B cell (primary cell): ENCODE measurements at regions not wholly inside any gene's neighbourhood (a gene's known extent, or its start where the extent isn't known, plus 50 kb on each side); places are given as distances from the start of the nearest gene placed in this dataset.

ENCODE experiments used
- ATAC-seq: fragments of 200-7000 bp; cut with Tn5 transposase; one replicate; pipeline ENCODE4 v1.10.0; 2021; ENCODE audit warnings: low read depth, mild to moderate bottlenecking, moderate number of reproducible peaks, moderate library complexity
- CTCF ChIA-PET: fragments of 350-600 bp; sonication (Branson Sonifier 250); formaldehyde crosslinking; loops from one replicate; lab custom pipeline; 2021; ENCODE audit warnings: antibody characterized with exemption, inconsistent platforms; lab: Charles Lee
- POLR2A ChIA-PET: fragments of 350-600 bp; sonication (Branson Sonifier 250); formaldehyde crosslinking; loops from one replicate; lab custom pipeline; 2021; ENCODE audit warnings: antibody characterized with exemption; lab: Charles Lee
- DNase-seq: peaks from one replicate; pipeline ENCODE4 v3.0.0; 2013
- H2AFZ ChIP-seq: 2 replicates; pipeline ENCODE4 v1.6.1; 2012; ENCODE audit warnings: mild to moderate bottlenecking, low read depth, low read length; ENCODE audit not compliant: insufficient read depth, poor library complexity, severe bottlenecking
- H3K27ac ChIP-seq, 2 donors: 1 replicate in 1 of 2; 2 replicates in 1 of 2; pipeline ENCODE4 v1.5.1; 2012 to 2013; ENCODE audit warnings: low read length in 2 of 2, mild to moderate bottlenecking in 2 of 2, moderate library complexity in 1 of 2
- H3K27me3 ChIP-seq, 4 experiments: fragments of 200-600 bp in 1 of 4; sonication (generic) in 1 of 4; replicated peaks in 1 of 4; 1 replicate in 2 of 4; 2 replicates in 2 of 4; pipeline versions ENCODE4 v1.6.1 to v1.7.0; 2013 to 2016; ENCODE audit warnings: low read length in 3 of 4, mild to moderate bottlenecking in 2 of 4, mixed read lengths in 1 of 4, moderate library complexity in 1 of 4; ENCODE audit not compliant: insufficient read depth in 4 of 4, control insufficient read depth in 3 of 4; ENCODE audit errors: control extremely low read depth in 1 of 4
- H3K36me3 ChIP-seq, 2 experiments: replicated peaks in 1 of 2; 1 replicate in 1 of 2; 2 replicates in 1 of 2; pipeline versions ENCODE4 v1.6.1 to v1.7.1; 2013; ENCODE audit warnings: low read length in 1 of 2; ENCODE audit not compliant: insufficient read depth in 2 of 2, control insufficient read depth in 1 of 2; ENCODE audit errors: control extremely low read depth in 1 of 2, extremely low read depth in 1 of 2
- H3K4me1 ChIP-seq, 2 donors: fragments of 200-600 bp in 1 of 2; sonication (generic) in 1 of 2; 1 replicate in 1 of 2; 2 replicates in 1 of 2; pipeline versions ENCODE4 v1.5.1 to v1.6.1; 2013 to 2017; ENCODE audit warnings: low read length in 2 of 2; ENCODE audit not compliant: control insufficient read depth in 2 of 2, insufficient read depth in 2 of 2
- H3K4me2 ChIP-seq: replicated peaks from 2 replicates; pipeline ENCODE3; 2012; ENCODE audit warnings: mild to moderate bottlenecking, low read depth, low read length; ENCODE audit not compliant: poor library complexity, severe bottlenecking
- H3K4me3 ChIP-seq, 5 experiments: fragments of 200-600 bp in 1 of 5; sonication (generic) in 1 of 5; 1 replicate in 3 of 5; 2 replicates in 2 of 5; pipeline versions ENCODE4 v1.5.1 to v1.7.0; 2011 to 2016; ENCODE audit warnings: low read length in 4 of 5, mild to moderate bottlenecking in 4 of 5, low read depth in 2 of 5, control low read depth in 1 of 5, moderate library complexity in 1 of 5; ENCODE audit not compliant: insufficient read depth in 1 of 5; ENCODE audit errors: control extremely low read depth in 1 of 5, extremely low read depth in 1 of 5
- H3K79me2 ChIP-seq: fragments of 200-600 bp; sonication (generic); one replicate; pipeline ENCODE4 v1.6.0; 2016; ENCODE audit warnings: low read length; ENCODE audit not compliant: control insufficient read depth, insufficient read depth
- H3K9ac ChIP-seq: fragments of 200-600 bp; sonication (generic); 2 replicates; pipeline ENCODE4 v1.6.1; 2017; ENCODE audit warnings: mild to moderate bottlenecking, low read length, moderate library complexity
- H3K9me3 ChIP-seq, 3 donors: one replicate each; pipeline versions ENCODE4 v1.6.1 to v1.7.1; 2013; ENCODE audit warnings: low read length in 2 of 3; ENCODE audit not compliant: control insufficient read depth in 2 of 3, insufficient read depth in 1 of 3; ENCODE audit errors: control extremely low read depth in 1 of 3
- H4K20me1 ChIP-seq: 2 replicates; pipeline ENCODE4 v1.6.0; 2012; ENCODE audit warnings: mild to moderate bottlenecking, low read length; ENCODE audit not compliant: insufficient read depth, control insufficient read depth, poor library complexity, severe bottlenecking
- H3K27ac Mint-ChIP-seq: one replicate; pipeline ENCODE4 v1.8.0; 2021; ENCODE audit warnings: mixed read lengths
- H3K27me3 Mint-ChIP-seq: one replicate; pipeline ENCODE4 v1.8.0; 2021; ENCODE audit warnings: mixed read lengths
- H3K4me1 Mint-ChIP-seq: one replicate; pipeline ENCODE4 v1.8.0; 2021; ENCODE audit warnings: mixed read lengths
- H3K4me3 Mint-ChIP-seq: one replicate; pipeline ENCODE4 v1.8.0; 2021; ENCODE audit warnings: mixed read lengths
- H3K9me3 Mint-ChIP-seq: one replicate; pipeline ENCODE4 v1.8.0; 2022; ENCODE audit warnings: mixed read lengths; ENCODE audit not compliant: insufficient read depth
- CTCF ChIP-seq: fragments of 200-600 bp; IDR thresholded peaks from one replicate; pipeline ENCODE4 v1.8.0; 2022; ENCODE audit warnings: antibody characterized with exemption, mild to moderate bottlenecking
- EZH2 ChIP-seq: IDR thresholded peaks from 2 replicates; pipeline ENCODE4 v1.6.1; 2012; ENCODE audit warnings: borderline replicate concordance, low read depth, mild to moderate bottlenecking, moderate library complexity, low read length; ENCODE audit not compliant: insufficient read depth, poor library complexity, severe bottlenecking
- WGBS: methylation state at CpG from one replicate; pipeline ENCODE4 v1.1.5; 2013; ENCODE audit warnings: missing lambda C conversion rate; ENCODE audit not compliant: insufficient coverage; 5-methylcytosine and 5-hydroxymethylcytosine counted together
- intact Hi-C: fragments of 100-400 bp; cut with micrococcal nuclease; formaldehyde crosslinking; loops from one replicate; pipeline ENCODE4 v1.10.0; 2022

GRCh38 chr4:144851948-144852347 lies 206.0 kb downstream of the HHIP start:
- DNase-seq = no peak
- Mint-ChIP-seq H3K27ac (no peak overlapping the region), H3K27me3 (no peaks in the 10 kb centered on the region), H3K4me1 (no peaks in the 10 kb centered on the region), H3K4me3 (no peak overlapping the region), H3K9me3 (peaks cover 2% of the 10 kb centered on the region)
- Histone ChIP-seq H3K27me3 (no peaks in the 10 kb centered on the region), H3K4me2 (no peak overlapping the region), H3K9ac (no peak overlapping the region), H3K9me3 (no peaks in the 10 kb centered on the region), H3K4me1 (no peaks in the 10 kb centered on the region), H4K20me1 (no peaks in the 10 kb centered on the region), H3K27ac (no peak overlapping the region), H3K4me3 (no peak overlapping the region), H3K36me3 (no peaks in the 10 kb centered on the region), H2AFZ (no peak overlapping the region), H3K79me2 (no peaks in the 10 kb centered on the region)
- ChIA-PET POLR2A (no interaction called here), CTCF (no interaction called here)
- no peak for ATAC-seq
- TF ChIP-seq CTCF (no peak), EZH2 (no peak)
- intact Hi-C loops = no loop called here
- no CpG with 5 or more reads among the region's 3 CpGs for WGBS

GRCh38 chr4:144861471-144861870 lies 215.5 kb downstream of the HHIP start:
- no peak overlapping the region for H3K4me3 ChIP-seq
- DNase-seq (no peak), ATAC-seq (no peak)
- no peak overlapping the region for H2AFZ ChIP-seq
- H3K36me3 ChIP-seq = no peaks in the 10 kb centered on the region
- peaks cover 0 to 4% (median 1%) of the 10 kb centered on the region in 3 donors for H3K9me3 ChIP-seq
- H3K27me3 ChIP-seq = no peaks in the 10 kb centered on the region
- H4K20me1 ChIP-seq = no peaks in the 10 kb centered on the region
- Mint-ChIP-seq H3K4me1 (no peaks in the 10 kb centered on the region), H3K27ac (no peak overlapping the region), H3K4me3 (no peak overlapping the region), H3K27me3 (no peaks in the 10 kb centered on the region), H3K9me3 (peaks cover 2% of the 10 kb centered on the region)
- no peak overlapping the region for H3K4me2 ChIP-seq
- WGBS = 86% methylated on average over 7 of the region's 11 CpGs
- H3K79me2 ChIP-seq = no peaks in the 10 kb centered on the region
- H3K9ac ChIP-seq = no peak overlapping the region
- no peak overlapping the region for H3K27ac ChIP-seq
- H3K4me1 ChIP-seq = no peaks in the 10 kb centered on the region
- intact Hi-C loops = no loop called here
- TF ChIP-seq CTCF (no peak), EZH2 (no peak)
- ChIA-PET POLR2A (no interaction called here), CTCF (no interaction called here)
